BE2C (cell line): ENCODE measurements at regions not wholly inside any gene's neighbourhood (a gene's known extent, or its start where the extent isn't known, plus 50 kb on each side); places are given as distances from the start of the nearest gene placed in this dataset.
"Not testable (repeated sequence)": the region's sequence is repeated elsewhere in the genome, so short reads cannot be mapped to it uniquely, and the experiment has no call there.

ENCODE experiments used
- DNase-seq: peaks from one replicate; pipeline ENCODE4 v3.0.0-alpha.2; 2020
- H3K27me3 ChIP-seq: fragments of 250-450 bp; sonication (Bioruptor Pico); 2 replicates; pipeline ENCODE4 v1.5.1; 2020; ENCODE audit warnings: mild to moderate bottlenecking
- H3K36me3 ChIP-seq: fragments of 250-450 bp; sonication (Bioruptor Pico); 2 replicates; pipeline ENCODE4 v1.5.1; 2020; ENCODE audit warnings: mild to moderate bottlenecking
- H3K4me1 ChIP-seq: fragments of 250-450 bp; sonication (Bioruptor Pico); 2 replicates; pipeline ENCODE4 v1.5.1; 2020
- H3K4me3 ChIP-seq: 2 replicates; pipeline ENCODE4 v1.5.1; 2011; ENCODE audit warnings: low read depth, low read length
- H3K9me3 ChIP-seq: fragments of 250-450 bp; sonication (Bioruptor Pico); 2 replicates; pipeline ENCODE4 v1.5.1; 2020
- CTCF ChIP-seq: IDR thresholded peaks from 2 replicates; pipeline ENCODE4 v1.5.1; 2012; ENCODE audit warnings: mild to moderate bottlenecking, low read depth, low read length

- H3K27me3 ChIP-seq, result no peaks in the 10 kb centered on the region
- no peak overlapping the region for H3K4me3 ChIP-seq
- TF ChIP-seq CTCF, result no peak
- H3K36me3 ChIP-seq, result no peaks in the 10 kb centered on the region
- no peaks in the 10 kb centered on the region for H3K9me3 ChIP-seq
- no peaks in the 10 kb centered on the region for H3K4me1 ChIP-seq
- no peak for DNase-seq
These were observed 809.3 kb upstream of the CDH6 start for GRCh38 chr5:30384171-30384570.

- no peak for TF ChIP-seq CTCF
- H3K4me3 ChIP-seq, result no peak overlapping the region
- H3K36me3 ChIP-seq, result no peaks in the 10 kb centered on the region
- no peak for DNase-seq
- H3K27me3 ChIP-seq, result no peaks in the 10 kb centered on the region
- H3K4me1 ChIP-seq, result no peaks in the 10 kb centered on the region
- no peaks in the 10 kb centered on the region for H3K9me3 ChIP-seq
These were observed 813.3 kb upstream of the CDH6 start for GRCh38 chr5:30380228-30380627.

- no peaks in the 10 kb centered on the region for H3K9me3 ChIP-seq
- TF ChIP-seq CTCF, result no peak
- no peak for DNase-seq
These were observed 816.6 kb upstream of the CDH6 start for GRCh38 chr5:30376848-30377247.

GRCh38 chr5:30368064-30368463 lies 825.4 kb upstream of the CDH6 start:
- H3K4me3 ChIP-seq, result no peak overlapping the region
- no peaks in the 10 kb centered on the region for H3K9me3 ChIP-seq
- no peaks in the 10 kb centered on the region for H3K4me1 ChIP-seq
- DNase-seq, result no peak
- TF ChIP-seq CTCF, result no peak
- H3K27me3 ChIP-seq, result no peaks in the 10 kb centered on the region
- no peaks in the 10 kb centered on the region for H3K36me3 ChIP-seq

More at GRCh38 chr5:30376848-30377247, 816.6 kb upstream of the CDH6 start:
- Histone ChIP-seq H3K4me3 (no peak overlapping the region), H3K27me3 (no peaks in the 10 kb centered on the region), H3K4me1 (no peaks in the 10 kb centered on the region), H3K36me3 (no peaks in the 10 kb centered on the region)

- not testable (repeated sequence) for H3K9me3 ChIP-seq, H3K36me3 ChIP-seq, H3K4me3 ChIP-seq, H3K4me1 ChIP-seq, H3K27me3 ChIP-seq, DNase-seq
These were observed 828.5 kb upstream of the CDH6 start for GRCh38 chr5:30365031-30365430.

GRCh38 chr5:30357371-30357770 lies 836.1 kb upstream of the CDH6 start:
- TF ChIP-seq CTCF, result no peak
- Histone ChIP-seq H3K4me1 (no peaks in the 10 kb centered on the region; the same call in 1 of the 2 replicates), H3K36me3 (no peaks in the 10 kb centered on the region), H3K9me3 (no peaks in the 10 kb centered on the region), H3K4me3 (no peak overlapping the region), H3K27me3 (no peaks in the 10 kb centered on the region)
- DNase-seq, result no peak

GRCh38 chr5:30355675-30356074 lies 837.8 kb upstream of the CDH6 start:
- no peaks in the 10 kb centered on the region for H3K27me3 ChIP-seq
- H3K4me3 ChIP-seq, result no peak overlapping the region
- no peaks in the 10 kb centered on the region; the same call in 1 of the 2 replicates for H3K4me1 ChIP-seq
- no peaks in the 10 kb centered on the region for H3K9me3 ChIP-seq
- DNase-seq, result no peak
- no peak for TF ChIP-seq CTCF
- H3K36me3 ChIP-seq, result no peaks in the 10 kb centered on the region
